Hepatocyte (in vitro differentiated cells): ENCODE measurements at regions not wholly inside any gene's neighbourhood (a gene's known extent, or its start where the extent isn't known, plus 50 kb on each side); places are given as distances from the start of the nearest gene placed in this dataset.
"Not testable (repeated sequence)": the region's sequence is repeated elsewhere in the genome, so short reads cannot be mapped to it uniquely, and the experiment has no call there.

Experiments used
- CTCF ChIP-seq: fragments of 200-600 bp; sonication (generic); IDR thresholded peaks from 2 replicates; pipeline ENCODE4 v1.5.1; 2016; ENCODE audit warnings: antibody characterized with exemption, mild to moderate bottlenecking; ENCODE audit not compliant: poor library complexity
- EZH2 ChIP-seq: fragments of 200-600 bp; sonication (generic); IDR thresholded peaks from 2 replicates; pipeline ENCODE4 v1.6.1; 2016; ENCODE audit warnings: antibody characterized with exemption, mild to moderate bottlenecking, borderline replicate concordance

GRCh38 chr16:86233506-86233905, 276.8 kb upstream of the FOXF1 start:
- TF ChIP-seq EZH2, CTCF: not testable (repeated sequence)
